Mucosa of gallbladder (tissue), 1 donor: ENCODE measurements at regions not wholly inside any gene's neighbourhood (a gene's known extent, or its start where the extent isn't known, plus 50 kb on each side); places are given as distances from the start of the nearest gene placed in this dataset.
"Not testable (repeated sequence)": the region's sequence is repeated elsewhere in the genome, so short reads cannot be mapped to it uniquely, and the experiment has no call there.

Experiments
- DNase-seq: peaks from one replicate; pipeline ENCODE4 v3.0.0-alpha.2; 2020; ENCODE audit warnings: low spot score
- donor health status: DM: no; HTN: no; CAD: no.

DNA sequence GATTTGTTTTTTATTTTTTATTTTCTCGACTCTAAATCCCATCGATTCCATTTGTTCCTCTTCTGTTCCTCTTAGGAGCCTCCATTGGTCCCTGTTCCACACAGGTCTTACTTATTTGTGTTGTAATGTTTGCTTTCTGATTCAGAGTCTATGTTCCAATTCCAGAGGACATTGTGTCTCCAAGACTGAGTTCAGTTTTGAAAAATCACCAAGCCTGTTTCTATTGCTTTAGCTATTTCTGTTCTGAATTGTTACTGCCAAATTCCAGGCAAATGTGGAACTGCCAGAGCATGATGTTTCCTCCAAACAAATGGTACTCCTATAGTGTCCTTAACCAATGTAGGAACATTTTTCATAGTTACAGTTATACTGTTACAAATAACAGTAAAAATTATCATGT is 270.9 kb upstream of the SPTLC3 start:
- DNase-seq, result no peak

DNA sequence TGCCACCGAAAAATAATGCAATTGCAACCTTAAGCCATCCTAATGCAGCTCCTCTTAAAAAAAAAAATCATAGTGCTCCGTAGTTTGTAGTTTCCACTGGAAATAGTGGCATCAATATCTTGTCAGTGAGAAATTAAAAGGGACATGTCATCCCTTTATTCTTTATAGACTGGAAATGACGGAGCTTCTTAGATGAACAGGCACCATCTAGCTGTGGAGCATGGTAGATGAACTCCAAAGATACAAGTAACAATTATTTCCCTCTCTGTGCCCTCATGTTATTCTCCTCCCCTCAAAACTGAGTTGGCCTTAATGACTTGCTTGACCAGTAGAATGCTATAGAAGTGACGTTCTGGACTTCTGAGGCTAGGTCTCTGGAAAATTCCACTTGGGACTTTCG is 268.1 kb upstream of the SPTLC3 start:
- DNase-seq, result no peak

DNA sequence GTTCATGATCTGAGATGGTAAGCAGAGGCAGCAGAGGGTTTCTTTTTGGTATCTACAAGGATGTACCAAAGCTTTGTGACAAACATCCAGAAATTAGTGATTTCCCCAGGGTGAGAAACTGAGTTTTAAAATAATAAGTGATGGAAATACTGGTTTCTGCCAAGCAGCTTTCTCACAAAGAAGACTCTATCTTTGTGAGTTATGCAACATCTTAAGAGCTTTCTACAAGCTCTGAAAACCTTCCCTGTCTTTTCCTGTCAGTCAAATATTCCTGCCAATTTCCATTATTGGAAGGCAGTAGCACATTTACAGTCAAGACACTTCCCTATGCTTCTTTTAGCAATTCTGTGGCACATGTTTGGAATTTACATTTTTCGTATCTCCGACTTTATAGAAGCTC is 264.7 kb upstream of the SPTLC3 start:
- no peak for DNase-seq

DNA sequence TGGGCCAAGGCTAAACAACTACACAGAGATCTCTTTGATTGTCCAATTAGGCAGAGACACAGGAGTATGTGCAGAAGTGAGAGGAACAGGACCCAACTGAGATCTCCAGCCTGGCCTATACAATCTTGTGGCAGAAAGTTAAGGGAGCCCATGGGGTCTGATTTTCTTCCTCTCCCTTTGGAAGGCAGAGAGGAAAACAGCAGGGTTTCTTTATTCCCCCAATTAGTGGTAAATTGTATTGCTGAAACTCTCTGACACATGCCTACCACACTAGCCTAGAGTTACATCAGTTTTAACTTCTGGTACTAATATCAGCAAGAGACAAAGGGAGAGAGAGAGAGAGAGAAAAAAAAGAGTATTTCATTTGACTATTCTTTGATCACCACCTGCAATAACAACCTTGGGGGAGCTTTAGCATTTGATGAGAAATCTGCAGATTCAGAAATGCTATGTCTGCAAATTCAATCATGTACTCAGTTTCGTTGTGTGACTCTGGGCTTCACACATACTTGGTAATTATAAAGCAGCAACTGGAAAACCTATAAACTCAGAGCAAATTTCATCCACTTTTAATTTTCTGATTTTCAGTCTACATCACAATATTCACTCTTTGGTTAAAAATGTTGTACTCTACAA is 260.3 kb upstream of the SPTLC3 start:
- no peak for DNase-seq

DNA sequence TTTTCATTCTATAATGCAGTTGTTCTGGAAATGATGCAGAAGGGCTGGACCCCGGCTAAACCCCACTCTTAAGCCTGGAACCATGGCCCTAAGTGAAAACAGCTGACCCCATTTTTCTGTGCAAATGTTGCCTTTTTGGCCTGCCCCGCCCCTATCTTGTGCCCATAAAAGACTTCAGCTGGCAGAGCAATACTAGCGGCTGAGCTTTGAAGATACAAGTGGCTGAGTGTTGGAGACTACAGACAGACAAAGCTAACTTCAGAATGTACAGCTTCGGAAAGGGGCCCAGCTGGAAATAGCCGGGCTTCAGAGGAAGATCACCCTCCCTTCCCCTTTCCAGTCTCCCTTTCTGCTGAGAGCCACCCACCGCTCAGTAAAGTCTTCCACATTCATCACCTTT is 258.6 kb upstream of the SPTLC3 start:
- DNase-seq, result no peak

DNA sequence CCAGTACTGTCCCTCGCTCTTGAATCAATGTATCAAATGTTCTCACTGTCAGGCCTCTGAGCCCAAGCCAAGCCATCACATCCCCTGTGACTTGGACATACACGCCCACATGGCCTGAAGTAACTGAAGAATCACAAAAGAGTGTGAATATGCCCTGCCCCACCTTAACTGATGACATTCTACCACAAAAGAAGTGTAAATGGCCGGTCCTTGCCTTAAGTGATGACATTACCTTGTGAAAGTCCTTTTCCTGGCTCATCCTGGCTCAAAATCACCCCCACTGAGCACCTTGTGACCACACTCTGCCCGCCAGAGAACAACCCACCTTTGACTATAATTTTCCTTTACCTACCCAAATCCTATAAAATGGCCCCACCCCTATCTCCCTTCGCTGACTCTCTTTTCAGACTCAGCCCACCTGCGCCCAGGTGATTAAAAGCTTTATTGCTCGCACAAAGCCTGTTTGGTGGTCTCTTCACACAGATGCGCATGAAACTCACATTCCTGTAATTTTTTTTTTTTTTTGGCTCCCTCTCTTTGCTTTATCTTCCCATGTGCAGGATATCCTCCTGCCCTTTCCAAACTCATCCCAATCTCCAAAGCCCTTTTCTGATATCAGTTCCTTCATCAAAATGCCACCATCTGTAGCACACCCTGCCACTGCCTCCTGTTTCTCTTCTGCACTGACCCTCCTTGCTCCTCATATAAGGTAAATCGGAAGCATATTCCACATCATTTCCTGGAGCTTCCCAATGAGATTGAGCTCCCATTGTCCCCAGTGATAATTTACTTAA is 255.7 kb upstream of the SPTLC3 start:
- not testable (repeated sequence) for DNase-seq

DNA sequence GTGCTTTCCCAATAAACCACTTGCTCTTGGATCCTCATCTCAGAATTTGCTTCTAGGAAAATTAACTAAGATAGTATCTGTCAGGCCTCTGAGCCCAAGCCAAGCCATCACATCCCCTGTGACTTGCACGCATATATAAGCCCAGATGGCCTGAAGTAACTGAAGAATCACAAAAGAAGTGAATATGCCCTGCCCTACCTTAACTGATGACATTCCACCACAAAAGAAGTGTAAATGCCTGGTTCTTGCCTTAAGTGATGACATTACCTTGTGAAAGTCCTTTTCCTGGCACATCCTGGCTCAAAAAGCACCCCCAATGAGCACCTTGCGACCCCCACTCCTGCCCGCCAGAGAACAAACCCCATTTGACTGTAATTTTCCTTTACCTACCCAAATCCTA is 255.0 kb upstream of the SPTLC3 start:
- not testable (repeated sequence) for DNase-seq

DNA sequence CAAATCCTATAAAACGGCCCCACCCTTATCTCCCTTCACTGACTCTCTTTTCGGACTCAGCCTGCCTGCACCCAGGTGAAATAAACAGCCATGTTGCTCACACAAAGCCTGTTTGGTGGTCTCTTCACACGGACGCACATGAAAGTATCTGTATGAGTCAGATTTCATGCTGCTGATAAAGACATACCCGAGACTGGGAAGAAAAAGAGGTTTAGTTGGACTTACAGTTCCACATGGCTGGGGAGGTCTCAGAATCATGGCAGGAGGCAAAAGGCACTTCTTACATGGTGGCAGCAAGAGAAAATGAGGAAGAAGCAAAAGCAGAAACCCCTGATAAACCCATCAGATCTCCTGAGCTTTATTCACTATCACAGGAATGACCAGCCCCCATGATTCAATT is 249.3 kb upstream of the SPTLC3 start:
- not testable (repeated sequence) for DNase-seq

DNA sequence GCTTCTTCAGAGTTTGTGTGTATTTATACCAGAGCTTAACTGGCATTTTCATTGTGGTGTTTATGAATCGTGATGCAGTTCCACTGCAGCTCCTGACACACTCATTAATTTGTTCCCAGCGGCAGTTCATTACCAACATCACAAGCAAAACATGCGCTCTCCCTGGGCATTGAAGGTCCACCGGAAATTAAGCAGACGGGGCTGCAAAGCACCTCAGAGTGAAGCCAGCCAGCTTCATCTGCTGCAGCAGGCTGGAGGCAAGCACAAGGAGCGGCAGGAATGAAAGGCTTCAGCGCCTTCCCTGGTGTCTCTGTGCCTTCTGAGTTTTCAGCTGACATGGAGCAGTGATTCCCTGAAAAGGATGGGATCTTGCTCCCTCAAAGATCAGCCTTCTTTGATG is 246.0 kb upstream of the SPTLC3 start:
- no peak for DNase-seq

DNA sequence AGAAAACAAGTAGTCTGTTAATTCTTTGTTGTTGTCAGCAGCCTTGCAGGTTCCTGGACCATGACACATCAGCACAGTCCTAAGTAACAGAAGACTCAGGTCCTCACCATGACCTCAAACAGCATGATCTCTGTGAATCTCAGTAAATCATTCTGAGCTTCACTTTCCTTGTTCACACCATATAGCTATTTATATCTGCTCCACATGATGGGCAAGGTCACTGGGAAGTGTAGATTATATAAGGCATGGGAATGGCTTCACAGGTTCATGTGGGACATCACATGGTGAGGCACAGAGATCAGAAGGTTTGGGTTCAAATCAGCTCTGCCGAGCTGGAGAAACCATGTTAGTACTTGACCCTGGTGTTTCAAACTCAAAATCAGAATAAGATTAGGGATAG is 245.4 kb upstream of the SPTLC3 start:
- no peak for DNase-seq

DNA sequence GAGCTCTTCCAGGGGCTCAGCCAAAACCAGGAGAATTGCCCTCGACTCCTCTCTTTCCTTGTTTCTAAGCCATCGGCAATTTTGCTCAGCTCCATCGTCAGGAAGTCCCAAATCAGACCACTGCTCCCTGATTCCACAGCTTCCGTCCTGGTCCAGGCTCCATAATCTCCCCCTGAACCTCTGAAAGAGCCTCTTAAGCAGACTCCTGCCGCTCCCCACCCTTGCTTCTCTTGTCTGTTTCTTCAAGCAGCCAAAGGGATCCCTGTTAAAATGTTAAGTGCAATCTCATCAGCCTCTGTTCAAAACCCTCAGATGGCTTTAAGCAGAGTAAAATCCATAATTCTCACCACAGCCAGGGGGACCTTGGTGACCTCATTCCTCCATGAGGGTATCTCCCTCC is 244.7 kb upstream of the SPTLC3 start:
- no peak for DNase-seq

DNA sequence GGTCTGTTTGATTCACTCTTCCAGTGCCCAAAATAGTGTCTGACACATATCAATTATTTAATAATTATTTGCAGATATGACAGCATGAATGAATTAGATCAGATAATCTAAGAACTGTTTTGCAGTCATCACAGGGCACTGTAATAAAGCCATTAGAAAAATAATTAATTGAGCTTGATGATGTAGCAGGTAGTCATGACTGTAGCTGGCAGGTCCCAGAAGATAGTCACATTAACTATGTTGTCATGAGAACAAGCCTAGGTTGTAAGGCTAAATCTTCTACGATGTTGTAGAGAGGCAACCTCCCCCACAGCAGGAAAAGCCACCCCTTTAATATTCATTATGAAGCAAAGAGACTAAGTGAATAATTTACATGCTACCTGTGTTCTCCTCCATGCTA is 243.9 kb upstream of the SPTLC3 start:
- no peak for DNase-seq

DNA sequence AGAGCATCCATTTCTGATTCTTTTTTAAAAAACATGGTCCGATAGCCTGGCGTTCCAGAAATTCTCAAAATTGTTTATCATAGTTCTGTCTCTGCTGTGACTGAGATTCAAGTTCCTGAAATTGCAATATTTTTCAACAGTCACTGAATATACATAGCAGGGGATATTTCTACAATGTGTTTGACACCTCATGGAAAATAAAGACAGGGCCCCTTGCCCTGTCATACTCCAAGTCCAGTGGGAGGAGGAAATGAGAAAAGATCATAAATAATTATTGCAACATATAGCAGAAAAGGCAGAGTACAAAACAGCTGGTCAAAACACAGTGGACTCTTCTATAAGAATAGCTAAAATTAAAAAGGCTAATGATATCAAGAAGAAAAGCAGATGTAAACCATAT is 234.8 kb upstream of the SPTLC3 start:
- DNase-seq, result no peak

DNA sequence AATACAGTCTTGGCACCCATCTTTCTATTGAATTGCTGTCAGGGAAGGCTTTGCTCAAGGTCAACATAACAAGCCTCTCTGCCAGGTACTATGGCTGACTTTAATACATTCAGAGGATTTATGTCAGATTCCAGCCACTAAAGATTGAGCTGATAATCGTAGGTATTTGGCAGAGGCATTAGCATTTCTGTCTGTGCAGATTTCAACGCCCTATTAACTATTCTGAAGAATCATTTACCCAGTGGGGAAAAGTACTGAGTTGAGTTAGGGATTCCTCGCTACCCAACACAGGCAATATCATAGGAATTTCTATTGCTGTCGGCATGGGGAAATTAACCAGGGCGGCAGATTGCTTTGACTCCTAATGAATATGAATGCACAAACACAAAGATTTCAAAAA is 233.7 kb upstream of the SPTLC3 start:
- DNase-seq, result no peak

DNA sequence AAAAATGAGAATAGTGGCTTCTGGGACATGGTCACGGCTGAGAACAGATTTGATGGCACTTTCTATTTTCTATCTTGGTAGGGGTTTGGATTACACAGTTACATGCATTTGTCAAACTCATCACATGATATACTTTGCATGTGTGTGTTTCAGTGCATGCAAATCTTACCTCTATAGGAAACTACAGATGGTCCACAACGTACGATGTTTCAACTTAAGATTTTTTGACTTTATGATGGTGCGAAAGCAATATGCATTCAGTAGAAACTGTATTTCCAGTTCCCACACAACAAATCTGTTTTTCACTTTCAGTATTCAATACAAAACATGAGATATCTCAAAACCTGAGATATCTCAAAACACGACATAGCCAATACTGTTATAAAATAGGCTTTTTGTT is 231.8 kb upstream of the SPTLC3 start:
- no peak for DNase-seq

DNA sequence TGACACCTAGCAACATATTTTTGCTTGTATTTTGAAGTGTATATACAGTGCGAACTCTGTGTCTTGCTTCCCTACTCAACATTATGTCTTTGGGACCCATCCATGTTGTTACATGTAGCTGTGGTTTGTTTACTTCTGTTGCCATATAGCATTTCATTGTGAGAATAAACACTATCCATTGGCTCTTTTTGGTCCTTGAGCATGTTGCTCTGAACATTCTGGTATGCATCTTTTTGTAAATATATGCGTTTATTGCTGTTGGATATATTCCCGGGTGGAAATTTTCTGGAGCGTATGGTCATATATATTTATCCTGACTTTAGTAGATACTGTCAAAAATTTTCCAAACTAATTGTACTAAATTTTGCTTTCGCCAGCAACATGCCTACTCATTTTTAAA is 222.5 kb upstream of the SPTLC3 start:
- no peak for DNase-seq

DNA sequence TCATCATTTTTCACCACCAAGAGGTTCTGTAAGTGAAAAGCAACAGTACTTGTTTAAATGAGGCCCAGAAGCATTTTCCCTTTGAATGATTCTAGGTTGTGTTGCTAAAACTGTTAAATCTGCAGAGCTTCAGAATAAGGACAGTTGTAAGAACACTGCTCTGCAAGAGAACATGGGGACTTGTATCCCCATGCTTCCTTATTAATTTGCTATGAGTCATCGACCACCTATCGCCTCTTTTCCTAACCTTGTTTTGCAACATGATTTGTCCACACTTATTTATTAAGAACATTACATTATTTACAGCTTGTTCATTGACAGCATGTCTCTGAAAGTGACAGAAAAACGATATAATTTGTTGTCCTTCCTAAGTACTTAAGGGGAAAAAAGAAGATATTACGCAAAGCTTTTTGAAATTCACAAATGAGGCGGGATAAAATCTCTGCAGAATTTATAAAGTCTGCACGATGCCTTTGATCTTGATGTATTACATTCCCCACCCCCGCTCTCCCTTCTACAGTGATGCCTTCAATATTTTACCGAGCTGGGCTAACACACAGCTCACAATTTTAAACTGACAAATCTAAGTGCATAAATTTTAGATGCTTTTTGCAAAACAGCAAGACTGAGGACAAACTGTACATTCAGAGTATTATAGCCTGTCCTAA is 220.0 kb upstream of the SPTLC3 start:
- no peak for DNase-seq

DNA sequence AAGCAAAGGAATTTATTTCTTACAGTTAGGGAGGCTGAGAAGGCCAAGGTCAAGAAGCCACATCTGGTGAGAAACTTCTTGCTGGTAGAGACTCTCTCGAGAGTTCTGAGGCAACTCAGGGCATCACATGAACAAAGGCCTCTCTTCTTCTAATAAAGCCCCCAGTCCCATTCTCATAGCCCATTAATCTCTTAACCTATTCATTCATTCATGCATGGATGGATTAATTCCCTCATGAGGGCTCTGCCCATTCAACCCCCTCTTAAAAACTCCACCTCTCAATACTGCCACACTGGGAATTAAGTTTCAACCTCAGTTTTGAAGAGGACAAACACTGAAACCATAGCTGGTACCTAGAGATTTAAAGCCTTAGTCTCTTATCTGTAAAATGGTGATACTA is 217.9 kb upstream of the SPTLC3 start:
- DNase-seq, result no peak

DNA sequence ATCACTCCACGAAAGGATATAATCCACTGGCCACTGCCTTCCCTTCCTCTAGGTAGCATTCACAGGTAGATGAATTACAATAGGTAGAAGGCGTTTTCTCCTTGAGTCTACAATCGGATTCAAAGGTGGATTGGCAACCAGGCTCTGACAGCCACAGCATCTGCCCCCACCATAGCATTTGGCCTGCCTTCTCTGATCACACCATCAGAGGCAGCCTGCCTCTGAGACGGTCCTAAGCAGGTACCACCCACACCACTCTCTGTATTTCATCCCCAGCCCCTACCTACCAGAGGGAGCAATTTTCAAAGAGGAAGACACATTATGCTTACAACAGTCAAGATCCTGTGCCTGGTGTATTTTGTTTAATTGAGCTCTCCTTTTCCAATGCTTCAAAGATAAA is 210.5 kb upstream of the SPTLC3 start:
- DNase-seq, result no peak

DNA sequence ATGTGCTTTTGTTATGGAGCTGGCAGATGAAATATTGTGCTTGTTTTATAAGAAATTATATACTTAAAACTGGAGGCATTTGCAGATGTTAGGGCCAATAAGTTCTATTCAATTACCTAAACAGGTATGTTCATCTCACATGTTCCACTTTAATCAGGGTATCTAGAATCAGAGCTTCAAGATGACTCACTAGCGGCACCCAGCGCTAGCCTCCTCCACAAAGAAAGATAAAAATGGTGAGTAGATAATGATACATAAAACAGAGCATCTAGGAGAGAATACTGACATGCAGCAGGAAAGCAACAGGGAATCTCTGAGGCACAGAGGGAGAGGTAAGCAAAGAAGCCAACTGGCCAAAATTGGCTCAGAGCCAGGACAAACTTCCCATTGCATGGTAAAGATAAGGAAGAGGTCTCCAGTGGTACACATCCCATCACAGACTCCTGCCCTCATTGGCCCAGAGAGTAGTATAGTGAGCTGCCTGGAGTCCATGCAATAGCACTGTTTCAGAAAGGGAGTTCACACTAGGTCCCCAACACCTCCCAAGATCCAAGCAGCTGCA is 200.7 kb upstream of the SPTLC3 start:
- no peak for DNase-seq

DNA sequence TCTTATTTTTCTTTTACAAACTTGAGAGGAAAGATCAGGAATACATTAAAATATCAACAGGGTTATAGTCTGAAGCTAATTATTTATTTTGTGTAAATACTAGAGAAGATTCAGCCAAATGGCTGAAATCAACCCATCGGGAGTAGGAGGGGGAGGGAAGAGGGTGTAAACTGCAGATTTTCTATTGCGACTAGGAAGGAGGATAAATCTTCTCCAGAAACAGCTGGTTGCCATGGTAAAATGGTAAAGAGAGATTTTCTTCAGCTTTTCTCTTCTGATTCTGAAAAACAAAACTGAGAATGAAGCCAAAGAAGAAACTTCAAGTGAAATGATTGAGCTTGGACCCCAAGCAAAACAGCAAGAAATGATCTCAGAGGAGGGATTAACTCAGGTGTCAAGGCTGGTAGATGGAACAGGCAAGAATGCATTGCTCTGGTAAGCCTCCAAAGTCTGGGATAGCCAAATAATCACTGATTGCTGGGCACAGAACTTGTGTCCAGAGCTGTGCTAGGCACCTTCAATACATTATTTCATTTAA is 193.5 kb upstream of the SPTLC3 start:
- DNase-seq, result no peak

DNA sequence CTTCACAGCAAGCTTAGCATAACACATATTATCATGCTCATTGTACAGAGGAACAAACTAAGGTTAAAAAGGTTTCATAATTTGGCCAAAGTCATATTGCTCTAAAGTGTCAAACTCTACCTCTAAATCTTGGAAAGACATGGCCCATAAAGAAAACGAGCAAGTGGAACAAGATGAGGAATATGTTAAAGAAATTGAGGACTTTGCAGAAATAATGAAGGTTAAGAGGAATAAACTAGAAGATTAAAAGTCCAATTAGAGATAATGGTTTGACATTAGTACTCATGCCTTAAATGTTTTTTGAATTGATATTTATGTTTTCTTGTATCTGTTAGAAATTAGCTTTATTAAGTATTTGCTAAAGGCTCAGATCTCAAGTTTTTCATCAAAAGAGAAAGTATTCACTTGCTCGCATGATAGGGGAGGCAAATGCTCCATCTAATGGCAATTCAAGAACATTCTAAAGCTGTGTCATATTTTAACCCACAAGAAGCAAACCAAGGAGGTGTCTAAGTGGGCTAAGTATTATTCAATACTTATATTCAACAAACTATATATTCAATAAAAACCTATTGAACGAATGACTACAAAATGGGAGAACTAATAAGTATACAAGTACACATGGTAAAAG is 192.9 kb upstream of the SPTLC3 start:
- DNase-seq, result no peak
